ENCODE measurements at regions not wholly inside any gene's neighbourhood (a gene's known extent, or its start where the extent isn't known, plus 50 kb on each side); places are given as distances from the start of the nearest gene placed in this dataset.

DNA sequence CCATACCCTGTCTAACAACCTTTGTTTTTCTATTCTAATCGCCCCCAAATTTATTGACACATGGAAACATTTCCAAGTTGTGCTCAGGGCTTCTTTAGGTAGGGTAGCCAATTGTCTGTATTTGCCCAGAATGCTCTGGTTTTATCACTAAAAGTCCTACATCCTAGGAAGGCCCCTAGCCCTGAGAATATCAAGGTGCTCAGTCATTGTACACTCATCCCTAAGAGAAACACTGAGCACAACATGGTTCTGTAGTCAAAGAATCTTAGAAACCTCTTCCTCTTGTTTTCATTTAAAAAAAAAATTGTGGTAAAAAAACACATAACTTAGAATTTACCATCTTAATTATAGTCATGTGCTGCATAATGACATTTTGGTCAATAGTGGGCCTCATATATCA is 69.0 kb upstream of the BASP1 start:
- TF ChIP-seq, protein P1, sequence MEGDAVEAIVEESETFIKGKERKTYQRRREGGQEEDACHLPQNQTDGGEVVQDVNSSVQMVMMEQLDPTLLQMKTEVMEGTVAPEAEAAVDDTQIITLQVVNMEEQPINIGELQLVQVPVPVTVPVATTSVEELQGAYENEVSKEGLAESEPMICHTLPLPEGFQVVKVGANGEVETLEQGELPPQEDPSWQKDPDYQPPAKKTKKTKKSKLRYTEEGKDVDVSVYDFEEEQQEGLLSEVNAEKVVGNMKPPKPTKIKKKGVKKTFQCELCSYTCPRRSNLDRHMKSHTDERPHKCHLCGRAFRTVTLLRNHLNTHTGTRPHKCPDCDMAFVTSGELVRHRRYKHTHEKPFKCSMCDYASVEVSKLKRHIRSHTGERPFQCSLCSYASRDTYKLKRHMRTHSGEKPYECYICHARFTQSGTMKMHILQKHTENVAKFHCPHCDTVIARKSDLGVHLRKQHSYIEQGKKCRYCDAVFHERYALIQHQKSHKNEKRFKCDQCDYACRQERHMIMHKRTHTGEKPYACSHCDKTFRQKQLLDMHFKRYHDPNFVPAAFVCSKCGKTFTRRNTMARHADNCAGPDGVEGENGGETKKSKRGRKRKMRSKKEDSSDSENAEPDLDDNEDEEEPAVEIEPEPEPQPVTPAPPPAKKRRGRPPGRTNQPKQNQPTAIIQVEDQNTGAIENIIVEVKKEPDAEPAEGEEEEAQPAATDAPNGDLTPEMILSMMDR (IDR thresholded peaks at IDR 0.05; ENCODE audit: low read length) = no peak
- TF ChIP-seq EZH2 (optimal IDR thresholded peaks at IDR 0.05; ENCODE audit: low read depth, low read length) = no peak
